Gastrocnemius medialis (tissue), 4 donors: ENCODE measurements at regions not wholly inside any gene's neighbourhood (a gene's known extent, or its start where the extent isn't known, plus 50 kb on each side); places are given as distances from the start of the nearest gene placed in this dataset.

ENCODE experiments used
- ATAC-seq, 2 donors: fragments of 150-250 bp; one replicate each; pipeline ENCODE4 v1.9.1; 2016
- DNase-seq, 2 donors: peaks; one replicate each; pipeline ENCODE4 v3.0.0-alpha.2; 2019
- H3K27ac ChIP-seq, 4 donors: fragments of 200-600 bp; sonication (generic); 1 replicate in 1 of 4; 2 replicates in 3 of 4; pipeline ENCODE4 v1.5.1; 2016 to 2018; ENCODE audit warnings: mild to moderate bottlenecking in 2 of 4, moderate library complexity in 1 of 4
- H3K27me3 ChIP-seq, 3 donors: fragments of 200-600 bp; sonication (generic) in 2 of 3; 1 replicate in 1 of 3; 2 replicates in 2 of 3; pipeline versions ENCODE4 v1.5.1 to v1.6.0; 2016 to 2019; ENCODE audit warnings: mild to moderate bottlenecking in 1 of 3, moderate library complexity in 1 of 3
- H3K36me3 ChIP-seq, 2 donors: fragments of 200-600 bp; sonication (generic) in 1 of 2; one replicate each; pipeline ENCODE4 v1.5.1; 2017 to 2018
- H3K4me1 ChIP-seq, 2 donors: fragments of 200-600 bp; sonication (generic) in 1 of 2; one replicate each; pipeline ENCODE4 v1.5.1; 2016 to 2017; ENCODE audit warnings: mild to moderate bottlenecking in 2 of 2
- H3K4me3 ChIP-seq, 4 donors: fragments of 200-600 bp; sonication (generic) in 3 of 4; 1 replicate in 1 of 4; 2 replicates in 3 of 4; pipeline ENCODE4 v1.5.1; 2016 to 2019; ENCODE audit warnings: mild to moderate bottlenecking in 2 of 4
- H3K9me3 ChIP-seq, 3 donors: fragments of 200-600 bp; sonication (generic) in 2 of 3; 1 replicate in 1 of 3; 2 replicates in 2 of 3; pipeline ENCODE4 v1.5.1; 2016 to 2019
- POLR2A ChIP-seq, 2 donors: fragments of 450-650 bp; IDR thresholded peaks; one replicate each; pipeline ENCODE4 v1.6.1; 2017; ENCODE audit warnings: antibody characterized with exemption in 2 of 2, mild to moderate bottlenecking in 2 of 2, moderate library complexity in 2 of 2
- in situ Hi-C, 4 donors: fragments of 200-750 bp; cut with MboI; loops; one replicate each; pipeline versions ENCODE4 v1.15.0 to v1.8.0; 2017; ENCODE audit warnings: low sequenced_read_pairs in 4 of 4
- intact Hi-C: fragments of 100-400 bp; cut with DNase I; formaldehyde crosslinking; loops from one replicate; pipeline ENCODE4 v1.15.1; 2023; ENCODE audit warnings: low total_unique reads
- TF ChIP-seq, protein P1 (sequence below), 5 experiments: fragments of 450-650 bp in 3 of 5; fragments of 200-600 bp in 2 of 5; sonication (generic) in 2 of 5; IDR thresholded peaks in 4 of 5; conservative IDR thresholded peaks in 1 of 5; 1 replicate in 4 of 5; 2 replicates in 1 of 5; pipeline ENCODE4 v1.5.1; 2016 to 2019; ENCODE audit warnings: antibody characterized with exemption in 5 of 5, mild to moderate bottlenecking in 3 of 5, moderate library complexity in 3 of 5

DNA sequence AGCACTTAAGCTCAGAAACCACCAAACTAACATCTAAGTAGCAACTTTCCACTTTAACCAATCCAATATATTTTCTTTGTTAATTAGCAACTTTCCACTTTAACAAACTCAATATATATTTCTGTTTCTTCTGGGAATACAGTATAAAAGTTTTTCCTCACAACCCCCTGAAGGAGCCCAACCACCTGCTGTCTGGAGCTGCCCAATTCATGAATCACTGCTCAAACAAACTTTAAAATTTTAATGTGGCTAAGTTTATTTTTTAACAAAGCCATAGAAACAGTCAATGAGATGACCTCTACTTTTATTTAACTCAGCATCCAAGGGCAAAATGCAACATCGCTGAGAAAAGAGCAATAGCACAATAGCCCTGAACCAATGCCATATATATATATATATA, 500.1 kb downstream of the EPM2A start:
- in situ Hi-C loops = no loop called here
- intact Hi-C loops = no loop called here
- ATAC-seq = no peak

DNA sequence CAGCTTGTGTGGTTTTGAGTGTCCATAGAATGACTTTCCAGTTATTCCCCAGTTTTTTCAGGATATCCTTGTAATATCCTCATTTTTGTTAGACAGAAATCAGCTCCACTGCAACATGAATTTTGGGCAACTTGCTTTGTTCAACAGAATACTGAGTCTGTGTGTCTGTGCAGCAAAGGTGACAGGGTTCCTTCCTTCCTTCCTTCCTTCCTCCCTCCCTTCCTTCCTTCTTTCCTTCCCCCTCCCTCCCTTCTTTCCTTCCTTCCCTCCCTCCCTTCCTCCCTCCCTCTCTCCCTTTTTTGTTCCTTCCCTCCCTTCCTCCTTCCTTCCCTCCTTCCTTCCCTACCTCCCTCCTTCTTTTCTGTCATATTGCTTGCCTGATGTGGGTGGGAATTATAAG, 496.5 kb downstream of the EPM2A start:
- no peak for TF ChIP-seq POLR2A (IDR thresholded peaks at IDR 0.05)
- TF ChIP-seq, protein P1, sequence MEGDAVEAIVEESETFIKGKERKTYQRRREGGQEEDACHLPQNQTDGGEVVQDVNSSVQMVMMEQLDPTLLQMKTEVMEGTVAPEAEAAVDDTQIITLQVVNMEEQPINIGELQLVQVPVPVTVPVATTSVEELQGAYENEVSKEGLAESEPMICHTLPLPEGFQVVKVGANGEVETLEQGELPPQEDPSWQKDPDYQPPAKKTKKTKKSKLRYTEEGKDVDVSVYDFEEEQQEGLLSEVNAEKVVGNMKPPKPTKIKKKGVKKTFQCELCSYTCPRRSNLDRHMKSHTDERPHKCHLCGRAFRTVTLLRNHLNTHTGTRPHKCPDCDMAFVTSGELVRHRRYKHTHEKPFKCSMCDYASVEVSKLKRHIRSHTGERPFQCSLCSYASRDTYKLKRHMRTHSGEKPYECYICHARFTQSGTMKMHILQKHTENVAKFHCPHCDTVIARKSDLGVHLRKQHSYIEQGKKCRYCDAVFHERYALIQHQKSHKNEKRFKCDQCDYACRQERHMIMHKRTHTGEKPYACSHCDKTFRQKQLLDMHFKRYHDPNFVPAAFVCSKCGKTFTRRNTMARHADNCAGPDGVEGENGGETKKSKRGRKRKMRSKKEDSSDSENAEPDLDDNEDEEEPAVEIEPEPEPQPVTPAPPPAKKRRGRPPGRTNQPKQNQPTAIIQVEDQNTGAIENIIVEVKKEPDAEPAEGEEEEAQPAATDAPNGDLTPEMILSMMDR (IDR thresholded peaks at IDR 0.05 in 4 of 5, conservative IDR thresholded peaks at IDR 0.05 in 1 of 5) = no peak
- H3K4me1 ChIP-seq = no peaks in the 10 kb centered on the region
- intact Hi-C loops (no loop called here), in situ Hi-C loops (no loop called here)
- no peaks in the 10 kb centered on the region for H3K27me3 ChIP-seq
- no peaks in the 10 kb centered on the region for H3K9me3 ChIP-seq
- H3K4me3 ChIP-seq = no peak overlapping the region
- no peaks in the 10 kb centered on the region for H3K36me3 ChIP-seq
- H3K27ac ChIP-seq = no peak overlapping the region
- DNase-seq (no peak), ATAC-seq (no peak)

More for the DNA sequence above, 500.1 kb downstream of the EPM2A start:
- Histone ChIP-seq H3K4me3 (no peak overlapping the region), H3K4me1 (no peaks in the 10 kb centered on the region), H3K27me3 (no peaks in the 10 kb centered on the region), H3K36me3 (no peaks in the 10 kb centered on the region), H3K27ac (no peak overlapping the region), H3K9me3 (no peaks in the 10 kb centered on the region)
- no peak for DNase-seq
- TF ChIP-seq POLR2A (IDR thresholded peaks at IDR 0.05) = no peak
- TF ChIP-seq, protein P1 (IDR thresholded peaks at IDR 0.05 in 4 of 5, conservative IDR thresholded peaks at IDR 0.05 in 1 of 5) = no peak

DNA sequence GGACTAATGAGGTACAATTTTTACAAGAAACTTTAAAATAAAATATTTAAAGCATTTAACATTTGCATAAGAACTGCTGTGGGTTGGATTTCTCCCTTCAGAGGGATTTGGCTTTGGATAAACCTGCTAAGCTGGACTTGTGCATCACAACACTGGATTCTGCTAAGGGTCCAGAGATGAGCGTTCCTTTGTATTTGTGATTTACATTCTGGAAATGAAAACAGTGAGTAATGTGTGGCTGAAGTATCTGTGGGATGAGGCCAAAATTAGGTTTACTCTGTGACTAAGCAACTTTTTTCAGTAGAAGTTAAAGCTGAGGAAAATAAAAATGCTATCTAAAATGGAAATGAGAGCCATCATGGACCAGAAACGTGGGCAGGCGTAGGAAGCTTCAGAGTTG, 494.3 kb downstream of the EPM2A start:
- Histone ChIP-seq H3K36me3 (no peaks in the 10 kb centered on the region), H3K9me3 (no peaks in the 10 kb centered on the region), H3K4me3 (no peak overlapping the region), H3K4me1 (no peaks in the 10 kb centered on the region), H3K27ac (no peak overlapping the region), H3K27me3 (no peaks in the 10 kb centered on the region)
- ATAC-seq = no peak
- in situ Hi-C loops (no loop called here), intact Hi-C loops (no loop called here)
- TF ChIP-seq, protein P1 (IDR thresholded peaks at IDR 0.05 in 4 of 5, conservative IDR thresholded peaks at IDR 0.05 in 1 of 5) = no peak
- no peak for TF ChIP-seq POLR2A (IDR thresholded peaks at IDR 0.05)
- DNase-seq = no peak

DNA sequence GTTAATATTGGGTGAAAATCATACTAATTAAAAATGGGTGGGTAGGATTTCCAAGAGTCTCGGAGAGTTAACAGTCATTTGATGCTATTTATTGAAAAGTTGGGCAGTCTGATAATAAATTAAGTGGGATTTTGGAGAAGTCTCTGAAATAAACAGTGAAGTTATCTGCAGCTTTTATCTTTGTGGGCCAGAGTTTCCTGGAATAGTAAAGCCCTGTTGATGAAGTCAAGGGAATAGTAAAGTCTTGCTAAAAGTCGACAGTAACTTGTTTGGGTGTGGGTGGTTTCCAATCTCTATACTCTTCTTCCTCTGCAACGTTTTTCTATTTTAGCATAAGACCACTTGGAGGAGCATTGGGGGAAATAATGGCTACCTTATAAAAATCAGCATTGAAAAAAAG, 493.6 kb downstream of the EPM2A start:
- no peaks in the 10 kb centered on the region for H3K4me1 ChIP-seq
- in situ Hi-C loops (no loop called here), intact Hi-C loops (no loop called here)
- no peak for DNase-seq
- no peaks in the 10 kb centered on the region for H3K36me3 ChIP-seq
- no peaks in the 10 kb centered on the region for H3K27me3 ChIP-seq
- no peak for ATAC-seq
- H3K9me3 ChIP-seq = no peaks in the 10 kb centered on the region
- no peak overlapping the region for H3K4me3 ChIP-seq
- H3K27ac ChIP-seq = no peak overlapping the region
- TF ChIP-seq, protein P1 (IDR thresholded peaks at IDR 0.05 in 4 of 5, conservative IDR thresholded peaks at IDR 0.05 in 1 of 5) = no peak
- no peak for TF ChIP-seq POLR2A (IDR thresholded peaks at IDR 0.05)

DNA sequence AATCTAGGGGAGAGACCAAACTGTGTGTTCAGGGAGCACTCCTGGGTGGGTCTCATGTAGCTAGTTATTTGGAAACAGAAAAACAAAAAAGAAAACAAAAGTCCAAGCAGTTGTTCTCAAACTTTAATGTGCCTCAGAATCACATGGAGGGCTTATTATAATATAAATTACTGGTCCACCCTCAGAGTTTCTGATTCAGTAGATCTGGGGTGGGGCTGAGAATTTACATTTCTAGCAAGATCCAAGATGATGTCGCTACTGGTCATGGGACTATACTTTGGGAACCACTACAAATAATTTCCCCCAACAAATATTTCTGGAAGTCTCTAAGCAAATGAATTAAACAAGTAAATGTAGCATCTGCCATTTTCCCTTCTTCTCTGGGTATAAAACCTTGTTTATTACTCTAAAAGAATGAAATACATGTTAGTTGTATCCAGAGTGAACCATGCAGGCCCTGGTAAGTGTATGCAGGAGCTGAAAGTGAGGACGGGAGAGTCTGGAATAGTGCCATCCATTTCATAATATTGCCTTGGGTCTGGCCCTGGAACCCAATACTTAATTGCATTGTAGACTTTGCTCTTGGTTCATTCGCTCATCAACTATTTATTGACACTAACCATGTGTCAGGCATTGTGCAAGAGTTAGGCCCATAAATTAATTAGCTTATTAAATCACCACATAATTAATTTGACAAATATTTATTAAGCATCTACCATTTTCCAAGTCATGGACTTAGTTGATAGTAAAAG, 490.8 kb downstream of the EPM2A start:
- intact Hi-C loops = no loop called here
- Histone ChIP-seq H3K27ac (no peak overlapping the region), H3K27me3 (no peaks in the 10 kb centered on the region), H3K4me3 (no peak overlapping the region), H3K36me3 (no peaks in the 10 kb centered on the region), H3K9me3 (no peaks in the 10 kb centered on the region), H3K4me1 (no peaks in the 10 kb centered on the region)
- TF ChIP-seq, protein P1 (IDR thresholded peaks at IDR 0.05 in 4 of 5, conservative IDR thresholded peaks at IDR 0.05 in 1 of 5) = no peak
- no peak for TF ChIP-seq POLR2A (IDR thresholded peaks at IDR 0.05)
- no peak for ATAC-seq
- in situ Hi-C loops = no loop called here
- DNase-seq = no peak
